ENCODE measurements at regions not wholly inside any gene's neighbourhood (a gene's known extent, or its start where the extent isn't known, plus 50 kb on each side); places are given as distances from the start of the nearest gene placed in this dataset.

DNA sequence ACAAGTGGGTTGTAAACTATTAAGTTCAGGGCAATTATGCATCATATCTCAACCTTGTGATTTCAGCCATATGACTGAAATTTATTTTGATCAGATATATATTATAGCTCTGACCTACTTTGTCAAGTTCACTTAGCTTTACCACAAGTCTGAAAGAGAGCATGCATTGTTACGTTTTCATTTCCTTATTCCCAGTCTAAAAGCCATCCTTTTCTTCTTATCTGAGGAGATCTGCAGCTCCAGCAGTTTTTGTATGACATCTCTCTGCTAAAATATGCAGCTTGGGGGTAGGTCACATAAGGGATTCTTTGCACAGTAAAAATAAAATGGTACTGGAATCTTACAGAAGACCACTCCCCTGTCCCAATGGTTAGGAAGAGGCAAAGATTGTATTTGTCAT lies 1682.8 kb upstream of the FLRT2 start:
- Histone ChIP-seq H3K9me3 (ENCODE audit: low read length) (no peaks in the 10 kb centered on the region), H4K20me1 (ENCODE audit: insufficient read depth, low read length) (no peaks in the 10 kb centered on the region), H3K4me2 (ENCODE audit: low read length) (no peak overlapping the region), H3K9me2 (ENCODE audit: insufficient read depth, low read length) (no peaks in the 10 kb centered on the region), H3K4me3 (ENCODE audit: low read depth, low read length, poor library complexity, severe bottlenecking) (no peak overlapping the region), H3K79me2 (ENCODE audit: insufficient read depth, low read depth, low read length) (no peaks in the 10 kb centered on the region), H2AFZ (ENCODE audit: low read length) (no peak overlapping the region), H3K27ac (ENCODE audit: low read depth, low read length, poor library complexity, severe bottlenecking) (no peak overlapping the region), H3K4me1 (ENCODE audit: insufficient read depth, low read length, poor library complexity, severe bottlenecking) (no peaks in the 10 kb centered on the region), H3K36me3 (ENCODE audit: insufficient read depth, low read length) (no peaks in the 10 kb centered on the region)
- ChIA-PET CTCF (ENCODE audit: unreplicated experiment) (no interaction called here), POLR2A (no interaction called here)
- DNase-seq (ENCODE audit: low spot score) = no peak
- intact Hi-C loops (cut with micrococcal nuclease; ENCODE audit: unreplicated experiment) = no loop called here
- no TSS peak for BruUV-seq (replicated peaks)
- TF ChIP-seq, protein P1, sequence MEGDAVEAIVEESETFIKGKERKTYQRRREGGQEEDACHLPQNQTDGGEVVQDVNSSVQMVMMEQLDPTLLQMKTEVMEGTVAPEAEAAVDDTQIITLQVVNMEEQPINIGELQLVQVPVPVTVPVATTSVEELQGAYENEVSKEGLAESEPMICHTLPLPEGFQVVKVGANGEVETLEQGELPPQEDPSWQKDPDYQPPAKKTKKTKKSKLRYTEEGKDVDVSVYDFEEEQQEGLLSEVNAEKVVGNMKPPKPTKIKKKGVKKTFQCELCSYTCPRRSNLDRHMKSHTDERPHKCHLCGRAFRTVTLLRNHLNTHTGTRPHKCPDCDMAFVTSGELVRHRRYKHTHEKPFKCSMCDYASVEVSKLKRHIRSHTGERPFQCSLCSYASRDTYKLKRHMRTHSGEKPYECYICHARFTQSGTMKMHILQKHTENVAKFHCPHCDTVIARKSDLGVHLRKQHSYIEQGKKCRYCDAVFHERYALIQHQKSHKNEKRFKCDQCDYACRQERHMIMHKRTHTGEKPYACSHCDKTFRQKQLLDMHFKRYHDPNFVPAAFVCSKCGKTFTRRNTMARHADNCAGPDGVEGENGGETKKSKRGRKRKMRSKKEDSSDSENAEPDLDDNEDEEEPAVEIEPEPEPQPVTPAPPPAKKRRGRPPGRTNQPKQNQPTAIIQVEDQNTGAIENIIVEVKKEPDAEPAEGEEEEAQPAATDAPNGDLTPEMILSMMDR (conservative IDR thresholded peaks at IDR 0.05; ENCODE audit: low read length) = no peak

DNA sequence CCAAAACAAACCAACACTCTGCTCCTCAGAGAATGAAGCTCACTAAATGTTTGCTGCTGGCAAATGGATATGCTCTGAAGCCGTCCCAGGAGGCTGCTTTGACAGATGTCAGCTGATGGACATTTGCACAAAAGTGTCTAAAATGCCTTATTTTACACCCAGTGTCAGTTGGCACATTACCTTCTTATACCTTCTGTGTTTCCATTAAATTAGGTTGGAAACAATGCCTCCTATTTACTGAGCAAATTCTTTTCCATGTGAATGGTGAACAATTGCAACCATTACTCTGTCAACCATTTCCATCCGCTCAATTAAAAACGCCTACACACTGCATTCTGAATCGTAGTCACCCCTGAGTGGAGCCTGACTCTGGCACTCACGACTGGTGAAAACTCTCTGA lies 1679.9 kb upstream of the FLRT2 start:
- Histone ChIP-seq H3K79me2 (ENCODE audit: insufficient read depth, low read depth, low read length) (no peaks in the 10 kb centered on the region), H3K4me3 (ENCODE audit: low read depth, low read length, poor library complexity, severe bottlenecking) (no peak overlapping the region), H3K4me2 (ENCODE audit: low read length) (no peak overlapping the region), H2AFZ (ENCODE audit: low read length) (no peak overlapping the region), H4K20me1 (ENCODE audit: insufficient read depth, low read length) (no peaks in the 10 kb centered on the region), H3K9me2 (ENCODE audit: insufficient read depth, low read length) (no peaks in the 10 kb centered on the region), H3K36me3 (ENCODE audit: insufficient read depth, low read length) (no peaks in the 10 kb centered on the region), H3K4me1 (ENCODE audit: insufficient read depth, low read length, poor library complexity, severe bottlenecking) (no peaks in the 10 kb centered on the region), H3K27ac (ENCODE audit: low read depth, low read length, poor library complexity, severe bottlenecking) (no peak overlapping the region), H3K9me3 (ENCODE audit: low read length) (no peaks in the 10 kb centered on the region)
- no peak for TF ChIP-seq EZH2phosphoT487 (IDR thresholded peaks at IDR 0.05; ENCODE audit: borderline replicate concordance, low read depth, low read length)
- TF ChIP-seq, protein P1 (conservative IDR thresholded peaks at IDR 0.05; ENCODE audit: low read length) = no peak
- ChIA-PET CTCF (ENCODE audit: unreplicated experiment) (no interaction called here), POLR2A (no interaction called here)
- BruUV-seq (replicated peaks) = no TSS peak
- intact Hi-C loops (cut with micrococcal nuclease; ENCODE audit: unreplicated experiment) = no loop called here
- DNase-seq (ENCODE audit: low spot score) = no peak

- no TSS peak for BruUV-seq (replicated peaks)
- H2AFZ ChIP-seq (ENCODE audit: low read length) = no peak overlapping the region
- POLR2A ChIA-PET = no interaction called here
- intact Hi-C loops (cut with micrococcal nuclease; ENCODE audit: unreplicated experiment) = no loop called here
- H3K36me3 ChIP-seq (ENCODE audit: insufficient read depth, low read length) = no peaks in the 10 kb centered on the region
- H3K4me2 ChIP-seq (ENCODE audit: low read length) = no peak overlapping the region
- DNase-seq (ENCODE audit: low spot score) = no peak
- CTCF ChIA-PET (ENCODE audit: unreplicated experiment) = no interaction called here
- no peaks in the 10 kb centered on the region for H3K79me2 ChIP-seq (ENCODE audit: insufficient read depth, low read depth, low read length)
- H3K27ac ChIP-seq (ENCODE audit: low read depth, low read length, poor library complexity, severe bottlenecking) = no peak overlapping the region
- no peaks in the 10 kb centered on the region for H3K4me1 ChIP-seq (ENCODE audit: insufficient read depth, low read length, poor library complexity, severe bottlenecking)
- H4K20me1 ChIP-seq (ENCODE audit: insufficient read depth, low read length) = no peaks in the 10 kb centered on the region
- no peak for TF ChIP-seq EZH2phosphoT487 (IDR thresholded peaks at IDR 0.05; ENCODE audit: borderline replicate concordance, low read depth, low read length)
- TF ChIP-seq, protein P1 (conservative IDR thresholded peaks at IDR 0.05; ENCODE audit: low read length) = no peak
- H3K4me3 ChIP-seq (ENCODE audit: low read depth, low read length, poor library complexity, severe bottlenecking) = no peak overlapping the region
- no peaks in the 10 kb centered on the region for H3K9me3 ChIP-seq (ENCODE audit: low read length)
- no peaks in the 10 kb centered on the region for H3K9me2 ChIP-seq (ENCODE audit: insufficient read depth, low read length)
These were observed 1673.6 kb upstream of the FLRT2 start for GRCh38 chr14:83856334-83856733.

All from OCI-LY7 (cell line).